ENCODE measurements at regions not wholly inside any gene's neighbourhood (a gene's known extent, or its start where the extent isn't known, plus 50 kb on each side); places are given as distances from the start of the nearest gene placed in this dataset.
"Not testable (repeated sequence)": the region's sequence is repeated elsewhere in the genome, so short reads cannot be mapped to it uniquely, and the experiment has no call there.

DNA sequence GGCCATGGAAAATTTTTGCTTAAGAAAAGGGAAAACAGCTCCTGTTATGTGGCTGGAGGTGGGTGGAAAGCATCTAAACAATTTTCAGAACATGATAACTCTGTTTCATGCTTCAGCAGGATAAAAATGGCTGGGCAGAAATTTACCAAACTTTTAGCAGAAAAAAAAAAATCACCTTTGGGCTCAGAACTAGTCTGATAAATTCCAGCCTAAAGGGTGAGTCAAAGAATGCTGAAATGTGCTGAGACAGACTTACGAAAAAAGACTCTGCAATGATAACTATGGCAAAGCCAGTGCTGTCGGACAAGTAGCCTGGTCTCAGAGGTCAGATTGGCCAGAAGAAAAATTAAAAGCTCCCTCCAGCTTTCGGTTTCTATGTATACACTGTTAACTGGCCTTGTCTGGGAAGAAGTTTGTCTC, 123.6 kb downstream of the LRATD1 start:
- DNase-seq = no peak

DNA sequence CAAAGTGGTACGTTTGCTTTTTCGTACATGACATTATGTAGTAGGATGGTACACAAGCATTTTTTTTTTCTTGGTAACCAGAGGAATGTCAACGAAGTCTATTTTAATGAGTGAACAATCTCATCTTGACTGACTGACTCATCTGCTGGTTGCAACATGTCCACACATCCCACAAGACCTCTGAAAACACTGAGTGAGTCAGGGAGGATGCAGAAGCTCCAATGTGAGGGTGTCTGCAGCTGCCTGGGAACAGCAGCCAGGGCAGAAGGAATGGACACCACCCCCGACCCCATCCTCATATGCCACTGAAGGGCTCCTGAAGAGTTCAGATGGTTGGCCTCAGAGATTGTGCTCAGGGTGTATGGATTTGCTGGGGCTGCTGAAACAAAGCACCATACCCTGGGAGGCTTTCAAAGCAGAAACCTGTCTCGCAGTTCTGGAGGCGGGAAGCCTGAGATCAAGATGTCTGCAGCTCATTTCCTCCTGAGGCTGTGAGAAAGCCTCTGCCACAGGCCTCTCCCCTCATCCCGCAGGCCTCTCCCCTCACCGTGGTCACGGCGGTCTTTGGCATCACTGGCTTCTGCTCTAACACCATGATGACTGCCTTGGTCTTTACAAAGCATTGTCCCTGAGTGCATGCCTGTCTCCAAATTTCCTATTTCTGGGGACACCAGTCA, 124.6 kb downstream of the LRATD1 start:
- no peak for DNase-seq

DNA sequence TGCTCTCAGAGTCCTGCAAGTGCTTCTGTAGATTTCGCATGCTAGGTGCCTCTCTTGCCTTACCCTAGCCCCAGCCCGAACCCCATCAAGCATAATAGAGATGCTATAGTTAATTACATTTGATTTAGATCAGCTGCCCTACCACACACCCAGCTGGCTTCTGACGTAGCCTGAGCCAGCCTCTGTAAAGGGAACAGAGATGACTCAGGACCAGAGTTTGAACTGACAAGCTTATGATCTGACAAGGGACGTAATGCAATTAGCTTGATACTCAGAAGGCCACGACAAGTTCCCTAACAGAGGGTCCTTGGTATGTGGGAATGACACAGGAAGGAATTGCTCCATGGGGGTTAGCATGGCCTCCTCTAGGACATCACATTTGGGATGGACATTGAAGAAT, 126.6 kb downstream of the LRATD1 start:
- no peak for DNase-seq

DNA sequence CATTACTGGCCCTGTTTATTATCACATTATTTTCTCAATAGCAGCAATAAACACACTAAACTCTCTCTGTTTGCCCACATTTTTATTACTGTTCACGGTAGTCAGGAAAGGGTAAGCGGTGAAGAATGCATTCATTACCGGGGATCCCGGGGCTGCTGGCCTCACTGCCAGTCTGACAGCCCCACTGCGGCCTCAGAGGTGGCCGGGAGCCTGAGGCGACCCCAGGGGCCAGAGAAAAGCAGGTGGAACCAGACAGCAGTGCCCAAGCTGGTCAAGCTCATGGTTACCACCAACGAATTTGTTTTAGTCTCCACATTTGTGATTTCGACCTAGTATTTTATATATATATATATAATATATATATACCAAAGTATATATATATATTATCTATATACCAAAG, 127.7 kb downstream of the LRATD1 start:
- DNase-seq = no peak

DNA sequence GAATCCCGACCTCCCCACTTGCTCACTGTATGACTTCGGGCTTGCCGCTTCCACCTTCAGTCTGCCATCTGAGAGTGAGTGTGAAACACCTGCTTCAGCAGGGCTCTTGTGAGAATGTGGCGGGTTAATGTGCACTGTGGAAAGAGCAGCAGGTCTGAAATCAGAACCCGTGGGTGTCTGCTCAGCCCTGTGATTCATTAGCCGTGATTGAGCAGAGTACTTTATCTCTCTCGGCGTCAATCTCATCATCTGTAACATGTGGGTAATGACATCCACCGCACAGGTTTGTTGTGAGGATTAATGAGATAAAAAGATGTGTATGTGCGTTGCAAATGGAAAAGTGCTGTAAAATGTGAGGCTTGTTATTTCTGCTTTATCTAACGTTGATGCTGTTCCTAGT, 128.6 kb downstream of the LRATD1 start:
- no peak for DNase-seq

DNA sequence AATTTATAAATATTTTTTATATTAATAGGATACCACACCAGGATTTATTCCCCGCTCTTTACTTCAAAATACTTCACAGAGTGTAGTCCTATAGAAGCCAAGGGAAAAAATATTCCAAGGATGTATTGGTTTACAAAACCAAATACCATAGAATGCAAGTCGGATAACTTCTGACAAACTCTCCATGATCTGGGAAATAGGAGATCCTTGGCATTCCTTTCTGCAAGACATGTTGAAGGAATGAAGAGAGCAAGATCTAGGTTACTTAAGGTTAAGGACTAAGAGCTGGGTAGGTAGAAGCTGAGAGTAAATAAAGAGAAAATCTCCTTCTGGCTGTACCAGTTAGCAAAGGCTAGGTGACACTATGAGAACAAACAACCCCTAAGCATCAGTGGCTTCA, 141.2 kb downstream of the LRATD1 start:
- DNase-seq = no peak

DNA sequence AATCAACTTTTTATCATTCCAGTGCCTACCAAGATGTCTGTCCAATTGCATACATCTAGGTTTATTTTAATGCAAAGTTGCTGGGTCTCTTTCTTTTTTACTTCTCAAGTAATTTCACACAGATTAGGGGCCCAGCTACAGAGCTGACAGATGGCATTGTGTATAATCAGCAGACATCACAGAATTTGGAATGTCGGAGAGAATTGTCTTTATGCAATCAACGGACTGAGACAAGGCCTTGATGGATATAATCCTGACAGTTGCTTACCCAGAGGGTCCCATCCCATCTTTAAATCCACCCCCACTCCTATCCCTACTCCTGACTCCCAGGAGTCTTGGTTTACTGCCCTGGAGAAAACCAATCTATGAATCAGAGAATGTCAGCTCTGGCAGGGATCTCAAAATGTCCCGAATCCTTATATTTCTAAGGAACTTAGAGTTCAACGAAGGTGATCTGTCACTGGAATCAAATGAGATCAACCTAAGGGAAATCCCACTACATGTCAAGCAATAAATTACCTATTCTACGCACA, 142.0 kb downstream of the LRATD1 start:
- DNase-seq = no peak

DNA sequence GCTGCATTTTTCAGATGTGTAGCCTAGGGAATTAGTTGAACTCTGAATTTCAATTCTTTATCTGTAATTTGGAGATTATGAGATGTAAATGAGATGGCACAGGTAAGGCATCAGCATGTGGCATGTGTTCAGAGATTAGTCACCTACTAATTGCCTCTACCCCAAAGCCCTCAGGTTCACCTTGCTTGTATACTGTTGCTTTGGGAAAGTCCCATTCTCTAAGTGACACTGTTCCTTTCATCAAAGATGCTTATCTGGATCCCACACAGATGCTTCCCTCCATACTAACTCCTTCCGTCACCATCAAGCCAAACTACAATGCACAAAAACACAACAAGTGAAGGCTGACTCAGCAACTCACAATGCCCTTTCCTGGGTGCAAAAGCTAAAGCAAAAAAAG, 143.7 kb downstream of the LRATD1 start:
- DNase-seq = no peak

DNA sequence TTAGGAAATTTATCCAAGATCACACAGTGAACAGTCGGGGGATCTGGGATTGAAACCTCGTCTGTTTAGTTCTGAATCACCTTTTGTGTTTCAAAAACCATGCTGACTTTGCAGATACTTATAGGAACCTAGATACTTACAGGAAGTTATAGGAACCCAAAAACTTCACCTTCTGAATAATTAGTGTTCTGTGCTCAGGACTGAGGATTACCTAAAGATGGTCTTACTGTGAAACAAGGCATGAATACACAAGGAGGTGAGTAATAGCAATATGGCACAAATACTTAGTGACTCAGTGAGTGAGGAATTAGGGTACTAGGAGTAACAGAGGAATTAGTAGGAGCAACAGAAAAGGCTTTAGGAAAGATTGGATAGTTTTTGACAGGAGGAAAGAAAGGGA, 145.5 kb downstream of the LRATD1 start:
- no peak for DNase-seq

DNA sequence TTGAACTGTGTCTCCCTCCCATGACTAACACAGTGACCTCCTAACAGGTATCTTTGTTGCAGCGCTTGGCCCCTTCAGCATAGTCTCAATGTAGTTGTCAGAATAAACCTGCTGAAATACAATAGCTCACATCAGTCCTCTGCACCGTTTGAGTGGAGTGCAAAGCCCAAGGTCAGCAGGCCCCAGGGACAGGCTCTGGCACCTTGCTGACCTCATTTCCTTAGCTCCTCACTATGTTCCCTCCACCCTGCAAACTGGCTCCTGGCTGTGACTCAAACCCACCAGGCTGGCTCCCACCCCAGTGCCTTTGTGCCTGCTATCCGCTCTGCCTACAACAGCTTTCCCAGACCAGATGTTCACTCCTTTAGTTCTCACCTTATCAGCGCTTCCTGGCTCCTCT, 146.7 kb downstream of the LRATD1 start:
- DNase-seq = no peak

DNA sequence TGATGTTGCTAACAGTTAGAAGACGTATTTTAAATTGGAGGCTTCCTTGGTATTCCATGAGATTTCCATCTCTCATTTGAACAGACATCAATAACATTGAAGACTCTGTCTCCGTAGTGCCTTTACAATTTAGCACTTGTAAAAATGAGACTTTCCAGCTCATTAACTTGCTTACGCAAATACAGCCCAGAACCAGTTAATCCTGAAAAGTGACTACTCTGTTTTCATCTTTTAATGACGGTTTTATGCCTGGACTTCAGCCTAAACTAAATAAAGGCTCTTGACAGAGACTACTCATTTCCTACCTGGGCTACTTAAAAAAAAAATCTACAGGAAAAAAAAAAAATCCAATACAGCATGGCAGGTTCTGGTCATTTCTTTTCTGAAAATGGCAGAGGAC, 148.6 kb downstream of the LRATD1 start:
- DNase-seq = no peak

DNA sequence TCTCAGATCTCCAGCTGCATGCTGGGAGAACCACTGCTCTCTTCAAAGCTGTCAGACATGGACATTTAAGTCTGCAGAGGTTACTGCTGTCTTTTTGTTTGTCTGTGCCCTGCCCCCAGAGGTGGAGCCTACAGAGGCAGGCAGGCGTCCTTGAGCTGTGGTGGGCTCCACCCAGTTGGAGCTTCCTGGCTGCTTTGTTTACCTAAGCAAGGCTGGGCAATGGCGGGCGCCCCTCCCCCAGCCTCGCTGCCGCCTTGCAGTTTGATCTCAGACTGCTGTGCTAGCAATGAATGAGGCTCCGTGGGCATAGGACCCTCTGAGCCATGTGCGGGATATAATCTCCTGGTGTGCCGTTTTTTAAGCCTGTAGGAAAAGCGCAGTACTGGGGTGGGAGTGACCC, 156.3 kb downstream of the LRATD1 start:
- not testable (repeated sequence) for DNase-seq

DNA sequence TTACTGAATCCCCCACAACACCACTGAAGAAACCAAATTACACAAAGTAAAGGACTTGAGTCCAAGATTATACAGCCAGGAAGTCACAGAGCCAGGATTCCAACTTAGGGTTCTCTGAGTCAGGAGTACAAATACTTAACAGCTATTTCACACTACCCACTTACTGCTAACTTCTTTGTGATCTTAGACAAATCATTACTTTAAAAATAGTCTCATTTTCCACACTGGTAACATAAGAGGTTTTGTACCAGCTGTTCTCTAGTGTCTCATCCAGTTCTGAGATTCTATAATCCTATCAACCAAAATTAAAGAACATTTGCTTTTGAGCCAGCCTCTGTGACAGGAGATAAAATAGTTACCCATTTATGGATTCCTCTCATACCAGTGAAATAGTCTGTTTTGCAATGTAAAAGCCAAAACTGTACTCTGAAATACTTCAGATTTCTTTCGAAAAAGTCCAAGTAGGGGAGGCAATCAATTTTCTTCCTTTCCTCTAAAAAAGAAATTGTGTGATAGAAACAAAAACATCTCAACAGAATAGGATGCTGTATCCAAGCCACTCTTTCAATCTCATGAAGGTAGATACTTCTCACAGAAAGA, 157.6 kb downstream of the LRATD1 start:
- no peak for DNase-seq

DNA sequence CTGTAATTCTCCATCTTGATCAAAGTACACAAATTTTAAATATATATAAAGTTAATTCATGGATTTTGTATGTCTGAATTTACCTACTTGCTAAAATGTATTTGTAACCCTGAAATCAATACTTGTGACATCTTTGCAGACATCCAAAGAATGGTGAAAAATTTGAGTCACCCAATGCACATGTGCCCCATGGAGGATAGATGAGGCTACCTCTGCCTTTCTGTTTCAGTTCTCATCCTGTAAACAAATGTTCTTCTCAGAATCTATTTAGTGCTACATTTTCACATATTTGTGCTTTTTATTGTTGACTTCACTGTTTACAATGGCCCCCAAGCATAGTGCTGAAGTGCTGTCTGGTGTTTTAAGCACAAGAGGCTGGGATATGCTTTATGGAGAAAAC, 171.5 kb downstream of the LRATD1 start:
- no peak for DNase-seq

DNA sequence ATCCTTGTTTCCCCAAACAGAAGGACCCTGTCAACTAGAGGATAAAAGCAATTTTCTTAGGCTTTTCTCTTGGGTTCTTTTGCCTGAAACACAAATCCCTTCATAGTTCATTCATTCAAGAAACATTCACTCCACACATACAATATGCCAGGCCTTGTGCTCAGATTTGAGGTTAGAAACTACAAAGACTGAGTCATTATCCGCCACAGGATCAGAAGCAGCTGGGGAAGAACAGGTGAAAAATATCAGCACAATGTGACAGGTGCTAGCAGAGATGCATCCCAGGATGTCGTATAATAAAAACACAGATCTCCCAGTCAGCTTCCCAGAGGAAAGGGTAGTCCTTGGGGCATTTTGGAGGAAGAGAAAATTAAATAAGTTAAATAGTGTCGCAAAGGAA, 172.4 kb downstream of the LRATD1 start:
- DNase-seq = no peak

DNA sequence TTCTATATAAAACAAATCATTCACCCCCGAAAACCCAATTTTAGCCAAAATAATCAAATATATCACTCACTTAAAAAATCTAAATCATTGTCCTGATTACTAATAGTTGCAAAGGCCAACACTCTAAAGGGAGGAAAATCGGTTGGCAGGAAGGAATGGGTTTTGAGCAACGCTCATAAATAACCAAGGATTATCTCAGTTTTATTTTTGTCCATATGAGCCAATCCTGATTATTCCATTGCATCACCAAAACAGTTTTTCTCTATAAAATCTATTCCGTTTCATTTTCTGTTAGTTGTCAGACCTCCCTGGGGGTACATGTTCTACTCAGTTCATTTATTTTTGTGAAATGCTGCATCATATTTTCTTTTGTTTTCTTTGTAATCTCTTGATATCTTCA, 174.1 kb downstream of the LRATD1 start:
- DNase-seq = no peak

DNA sequence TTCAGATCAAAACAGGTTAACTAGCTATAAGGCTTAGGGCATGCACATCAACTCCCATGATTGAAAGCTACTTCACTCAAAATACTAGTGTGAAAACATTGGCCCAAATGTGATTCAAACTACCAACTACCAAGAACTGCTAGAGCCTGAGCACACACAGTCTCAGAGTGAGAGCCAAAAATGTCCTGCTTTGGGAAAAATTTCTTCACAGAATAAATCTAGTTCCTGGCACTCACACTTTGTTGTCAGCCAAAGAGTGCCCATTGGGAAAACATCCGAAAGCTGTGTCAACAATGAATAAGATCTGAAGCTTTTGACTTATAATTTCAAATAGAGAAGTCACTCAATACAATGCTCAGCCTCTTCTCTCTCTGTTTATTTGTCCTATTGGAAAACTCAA, 182.7 kb downstream of the LRATD1 start:
- DNase-seq = no peak

DNA sequence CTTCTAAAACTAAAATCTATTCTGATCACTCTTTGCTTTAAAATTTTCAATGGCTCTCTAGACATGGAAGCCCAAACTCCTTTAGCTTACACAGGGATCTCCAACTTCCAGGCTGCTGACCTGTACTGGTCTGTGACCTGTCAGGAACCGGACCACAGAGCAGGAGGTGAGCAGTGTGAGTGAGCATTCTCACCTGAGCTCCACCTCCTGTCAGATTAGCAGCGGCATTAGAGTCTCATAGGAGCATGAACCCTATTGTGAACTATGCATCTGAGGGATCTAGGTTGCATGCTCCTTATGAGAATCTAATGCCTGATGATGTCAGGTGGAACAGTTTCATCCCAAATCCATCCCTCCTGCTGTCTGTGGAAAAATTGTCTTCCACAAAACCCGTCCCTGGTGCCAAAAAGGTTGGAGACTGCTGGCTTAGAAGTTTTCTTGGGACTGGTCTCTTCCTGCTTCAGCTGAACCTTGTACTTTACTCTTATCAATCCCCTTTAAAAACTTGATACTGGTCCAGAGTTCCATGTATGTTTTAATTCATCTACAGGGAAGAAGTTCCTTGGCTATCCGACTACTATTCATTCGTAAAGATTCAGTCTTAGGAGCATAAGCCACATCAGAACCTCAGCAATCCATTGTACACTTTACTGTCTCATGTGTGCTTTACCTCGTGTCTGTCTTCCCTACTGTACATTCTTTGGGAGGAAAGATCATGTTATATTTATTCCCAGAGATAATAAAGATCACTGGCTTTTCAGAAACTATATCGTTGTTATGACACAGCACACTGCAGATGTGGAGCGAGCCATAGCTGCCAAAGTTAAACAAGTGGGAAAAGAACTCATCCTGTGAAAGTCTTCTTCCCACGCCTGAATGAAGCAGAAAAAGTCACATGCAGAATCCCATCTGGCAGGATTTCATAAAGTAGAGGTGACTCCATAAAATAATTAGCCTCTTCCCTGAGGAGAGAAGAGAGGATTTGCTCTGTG, 183.8 kb downstream of the LRATD1 start:
- no peak for DNase-seq

DNA sequence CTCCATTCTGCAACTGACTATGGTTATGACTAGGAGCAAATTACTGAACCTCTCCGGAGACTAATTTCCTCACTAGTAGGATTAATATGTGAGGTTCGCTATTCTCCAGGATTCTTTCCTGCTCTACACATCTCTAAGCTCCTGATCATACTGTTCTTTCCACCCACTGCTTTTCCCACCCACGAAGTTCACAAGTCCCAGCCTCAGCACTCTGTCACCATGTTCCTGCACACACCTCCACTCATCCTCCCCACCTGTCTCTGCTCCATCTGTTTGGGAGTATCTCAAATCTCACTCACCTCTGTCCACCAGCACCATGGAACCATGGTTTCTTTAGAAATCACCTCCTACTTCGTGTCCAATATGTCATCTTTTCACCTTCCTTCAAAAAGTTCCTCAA, 185.3 kb downstream of the LRATD1 start:
- DNase-seq = no peak

DNA sequence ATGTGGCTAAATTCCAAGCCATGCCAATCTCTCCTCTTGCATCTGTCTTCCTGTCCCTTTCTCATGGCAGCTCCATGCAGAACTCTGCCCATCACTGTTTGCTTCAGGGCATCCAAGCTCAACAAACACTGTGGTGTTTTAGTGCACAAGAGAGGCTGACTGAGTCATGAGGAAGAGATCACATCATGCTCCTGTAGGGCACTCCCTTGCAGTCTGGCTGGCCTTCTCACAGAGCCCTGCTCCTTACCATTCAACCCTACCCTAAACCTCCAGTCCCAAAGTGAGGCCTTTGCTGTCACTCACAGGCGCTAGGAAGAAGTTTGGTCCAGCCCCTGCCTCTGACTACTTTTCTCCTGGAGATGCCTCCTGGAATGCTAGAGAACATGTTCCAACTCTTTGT, 194.0 kb downstream of the LRATD1 start:
- DNase-seq = no peak

DNA sequence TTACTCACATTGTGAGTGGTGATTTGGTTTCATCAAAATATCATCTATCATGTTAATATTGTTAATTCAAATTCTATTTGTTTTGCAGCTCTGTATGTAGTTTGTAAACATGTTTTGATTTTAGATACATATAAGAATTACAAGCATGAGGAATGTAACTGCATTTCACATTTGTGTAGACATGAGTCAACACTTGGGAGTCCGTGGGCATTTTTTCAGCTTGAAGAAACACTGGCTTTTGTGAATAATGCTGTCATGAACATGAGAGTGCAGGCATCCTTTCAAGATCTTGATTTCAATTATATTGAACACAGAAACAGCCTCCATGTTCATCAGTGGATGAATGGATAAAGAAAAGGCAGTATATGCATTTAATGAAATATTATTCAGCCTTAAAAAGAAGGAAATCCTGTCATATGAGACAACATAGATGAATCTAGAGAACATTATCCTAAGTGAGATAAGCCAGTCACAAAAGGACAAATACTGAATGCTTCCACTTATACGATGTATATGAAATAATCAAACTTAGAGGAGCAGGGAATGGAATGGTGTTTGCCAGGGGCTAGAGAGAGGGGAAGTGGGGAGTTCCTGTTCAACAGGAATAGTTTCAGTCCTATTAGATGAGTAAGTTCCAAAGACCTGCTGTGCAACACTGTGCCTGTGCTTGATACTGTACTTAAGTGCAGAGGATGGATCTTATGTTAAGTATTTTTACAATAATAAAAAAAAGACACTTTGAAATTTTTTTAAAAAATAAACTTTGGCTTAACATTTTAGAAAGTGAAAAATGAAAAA, 194.9 kb downstream of the LRATD1 start:
- DNase-seq = no peak

DNA sequence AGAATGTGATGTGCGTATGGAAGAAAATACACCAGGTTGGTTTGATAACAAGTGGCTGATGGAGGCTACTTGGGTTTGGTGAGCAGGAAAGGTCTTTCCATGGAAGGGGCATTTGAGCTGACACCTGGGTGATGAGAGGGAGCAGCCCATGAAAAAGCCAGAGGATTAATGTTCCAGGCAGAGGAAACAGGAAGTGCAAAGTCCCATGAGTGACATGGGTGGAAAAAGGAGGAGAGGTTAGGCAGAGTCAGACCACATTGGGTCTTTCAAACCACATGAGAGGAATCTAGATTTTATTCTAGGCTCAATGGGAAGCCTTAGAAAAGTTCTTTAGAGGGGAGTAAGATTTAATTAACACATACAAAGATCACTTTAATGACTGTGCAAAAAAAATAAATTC, 195.7 kb downstream of the LRATD1 start:
- DNase-seq = no peak

DNA sequence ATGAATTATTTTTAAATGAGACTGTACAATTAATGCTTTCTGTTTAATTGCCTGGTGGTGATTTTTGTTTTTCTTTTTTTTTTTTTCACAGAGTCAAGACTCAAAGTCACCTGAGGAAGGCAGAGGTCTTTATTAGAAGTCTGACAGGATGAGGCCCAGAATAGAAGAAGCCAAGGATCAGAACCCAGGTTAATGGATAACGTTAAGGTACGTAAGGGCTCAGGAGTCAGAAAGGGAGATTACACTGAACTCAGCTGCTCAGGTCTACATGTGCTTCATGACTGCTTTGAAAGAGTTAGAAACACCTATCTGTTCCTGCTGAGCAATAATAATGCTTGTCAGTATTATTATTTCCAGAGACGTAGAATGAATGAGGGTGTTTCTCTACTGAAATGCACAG, 196.5 kb downstream of the LRATD1 start:
- DNase-seq = no peak
